Endothelial cell of umbilical vein (primary cell): ENCODE measurements at regions not wholly inside any gene's neighbourhood (a gene's known extent, or its start where the extent isn't known, plus 50 kb on each side); places are given as distances from the start of the nearest gene placed in this dataset.

Source experiments
- BruUV-seq: library from RNA; stranded (reverse); fragments of 400-500 nt; replicated peaks from 2 replicates; lab custom pipeline; 2021; lab: Mats Ljungman, UMichigan
- CTCF ChIA-PET: fragments of 300-600, 350-600 bp; sonication (Branson Sonifier 250); formaldehyde crosslinking; loops from one replicate; lab custom pipeline; 2021; ENCODE audit warnings: antibody characterized with exemption, inconsistent platforms; lab: Charles Lee
- POLR2A ChIA-PET: fragments of 300-600, 350-600 bp; sonication (Branson Sonifier 250); formaldehyde crosslinking; loops from one replicate; lab custom pipeline; 2021; ENCODE audit warnings: antibody characterized with exemption, inconsistent platforms; lab: Charles Lee
- DNase-seq: peaks from one replicate; pipeline ENCODE4 v3.0.0-alpha.2; 2011; ENCODE audit warnings: low read depth, low spot score
- FAIRE-seq: peaks from 2 replicates; lab custom pipeline; 2011; peaks lifted over from hg19 to GRCh38; lab: Jason Lieb, UNC
- H2AFZ ChIP-seq: 2 replicates; pipeline ENCODE4 v1.6.0; 2012; ENCODE audit warnings: low read depth, low read length, control low read depth, inconsistent platforms
- H3K27ac ChIP-seq: 2 replicates; pipeline ENCODE4 v1.5.1; 2011; ENCODE audit warnings: low read depth, mild to moderate bottlenecking, control low read depth, low read length, moderate library complexity; ENCODE audit not compliant: insufficient read depth
- H3K27me3 ChIP-seq, 2 experiments: 2 replicates each; pipeline versions ENCODE4 v1.6.0 to v1.6.1; 2011; ENCODE audit warnings: low read length in 2 of 2, mixed read lengths in 1 of 2; ENCODE audit not compliant: control insufficient read depth in 2 of 2, insufficient read depth in 2 of 2
- H3K36me3 ChIP-seq, 2 experiments: 2 replicates in 1 of 2; 3 replicates in 1 of 2; pipeline ENCODE4 v1.5.1; 2011; ENCODE audit warnings: low read length in 2 of 2, mild to moderate bottlenecking in 1 of 2, moderate library complexity in 1 of 2; ENCODE audit not compliant: control insufficient read depth in 2 of 2, insufficient read depth in 2 of 2; ENCODE audit errors: extremely low read depth in 1 of 2
- H3K4me1 ChIP-seq: 3 replicates; pipeline ENCODE4 v1.5.1; 2011; ENCODE audit warnings: mild to moderate bottlenecking, low read length; ENCODE audit not compliant: control insufficient read depth, insufficient read depth; ENCODE audit errors: extremely low read depth
- H3K4me2 ChIP-seq: 2 replicates; pipeline ENCODE4 v1.6.1; 2011; ENCODE audit warnings: low read length, control low read depth, mixed read lengths; ENCODE audit not compliant: insufficient read depth
- H3K4me3 ChIP-seq, 3 experiments: fragments of 200-600 bp in 1 of 3; sonication (generic), shearing (Covaris generic) in 1 of 3; replicated peaks in 1 of 3; 2 replicates each; pipeline ENCODE4 v1.5.1; 2011 to 2016; ENCODE audit warnings: control low read depth in 3 of 3, low read length in 3 of 3, mild to moderate bottlenecking in 2 of 3, inconsistent platforms in 1 of 3, low read depth in 1 of 3, moderate library complexity in 1 of 3; ENCODE audit not compliant: insufficient read depth in 1 of 3
- H3K79me2 ChIP-seq: 2 replicates; pipeline ENCODE4 v1.6.0; 2012; ENCODE audit warnings: low read length, inconsistent platforms; ENCODE audit not compliant: control insufficient read depth, insufficient read depth
- H3K9ac ChIP-seq: replicated peaks from 2 replicates; pipeline ENCODE3; 2011; ENCODE audit warnings: low read length, control low read depth; ENCODE audit not compliant: insufficient read depth; ENCODE audit errors: extremely low read depth
- H3K9me1 ChIP-seq: replicated peaks from 3 replicates; pipeline ENCODE4 v1.6.0; 2011; ENCODE audit warnings: mild to moderate bottlenecking, low read length; ENCODE audit not compliant: control insufficient read depth, insufficient read depth; ENCODE audit errors: extremely low read depth
- H3K9me3 ChIP-seq: replicated peaks from 2 replicates; pipeline ENCODE4 v1.5.1; 2012; ENCODE audit warnings: low read length, inconsistent platforms; ENCODE audit not compliant: control insufficient read depth, insufficient read depth
- H4K20me1 ChIP-seq: replicated peaks from 2 replicates; pipeline ENCODE3; 2011; ENCODE audit warnings: mild to moderate bottlenecking, low read length; ENCODE audit not compliant: control insufficient read depth, insufficient read depth; ENCODE audit errors: extremely low read depth
- CTCF ChIP-seq, 2 donors: IDR thresholded peaks; 1 replicate in 1 of 2; 2 replicates in 1 of 2; pipeline ENCODE4 v1.5.1; 2011; ENCODE audit warnings: low read length in 2 of 2, mild to moderate bottlenecking in 2 of 2, moderate library complexity in 2 of 2, control low read depth in 1 of 2, inconsistent platforms in 1 of 2, low read depth in 1 of 2; ENCODE audit not compliant: insufficient read depth in 1 of 2; ENCODE audit errors: extremely low read depth in 1 of 2
- EZH2 ChIP-seq: IDR thresholded peaks from 2 replicates; pipeline ENCODE4 v1.6.1; 2012; ENCODE audit warnings: borderline replicate concordance, low read depth, mild to moderate bottlenecking, moderate library complexity, low read length, inconsistent platforms; ENCODE audit not compliant: severe bottlenecking
- FOS ChIP-seq: IDR thresholded peaks from 2 replicates; pipeline ENCODE4 v1.6.1; 2011; ENCODE audit warnings: mild to moderate bottlenecking, low read length, moderate library complexity, borderline replicate concordance; ENCODE audit not compliant: insufficient read depth
- GATA2 ChIP-seq: IDR thresholded peaks from 2 replicates; pipeline ENCODE4 v1.7.0; 2011; ENCODE audit warnings: low read depth, mild to moderate bottlenecking, moderate library complexity, mixed read lengths, low read length; ENCODE audit not compliant: insufficient read length, insufficient read depth
- JUN ChIP-seq: IDR thresholded peaks from 2 replicates; pipeline ENCODE4 v1.6.1; 2011; ENCODE audit warnings: borderline replicate concordance, low read depth; ENCODE audit not compliant: insufficient read length, insufficient read depth
- MYC ChIP-seq: IDR thresholded peaks from one replicate; pipeline ENCODE4 v1.6.1; 2011; ENCODE audit warnings: mild to moderate bottlenecking, low read depth, low read length
- POLR2A ChIP-seq: IDR thresholded peaks from 2 replicates; pipeline ENCODE4 v1.6.1; 2012; ENCODE audit warnings: low read depth, mild to moderate bottlenecking, control low read depth, low read length
- POLR2AphosphoS5 ChIP-seq: IDR thresholded peaks from 2 replicates; pipeline ENCODE4 v1.6.1; 2012; ENCODE audit warnings: low read depth, mild to moderate bottlenecking, control low read depth, low read length, moderate library complexity; ENCODE audit not compliant: insufficient read depth
- dilution Hi-C: fragments of 300-500 bp; cut with MboI; formaldehyde crosslinking; loops from one replicate; pipeline ENCODE4 v1.15.0; 2019; ENCODE audit warnings: low sequenced_read_pairs; ENCODE audit not compliant: extremely low pct_ligation_motif_present
- intact Hi-C: fragments of 100-400 bp; cut with micrococcal nuclease; formaldehyde crosslinking; loops from one replicate; pipeline ENCODE4 v1.10.0; 2022
- TF ChIP-seq, protein P1 (sequence below): IDR thresholded peaks from 2 replicates; pipeline ENCODE4 v1.6.1; 2011; ENCODE audit not compliant: insufficient read depth, insufficient read length

- ChIA-PET POLR2A (interaction anchor here (0.7 kb wide), 1 partner anchor 960 kb away, joined by 5 read pairs; no protein-coding TSS in a partner anchor), CTCF (no interaction called here)
- Histone ChIP-seq H3K27ac (no peak overlapping the region), H3K27me3 (peaks cover 1 to 3% of the 10 kb centered on the region in 2 experiments), H3K9me3 (no peaks in the 10 kb centered on the region), H3K9me1 (no peaks in the 10 kb centered on the region), H3K9ac (no peak overlapping the region), H3K36me3 (no peaks in the 10 kb centered on the region), H4K20me1 (no peaks in the 10 kb centered on the region), H3K4me3 (no peak overlapping the region), H3K79me2 (no peaks in the 10 kb centered on the region), H3K4me1 (no peaks in the 10 kb centered on the region), H3K4me2 (no peak overlapping the region), H2AFZ (no peak overlapping the region)
- TF ChIP-seq POLR2A (no peak), MYC (no peak), FOS (no peak), EZH2 (no peak), GATA2 (no peak), POLR2AphosphoS5 (no peak), JUN (no peak), CTCF (IDR thresholded peaks at IDR 0.05; ENCODE audit: extremely low read depth in 1 of 2, insufficient read depth in 1 of 2, low read depth in 1 of 2, low read length in 2 of 2) (no peak)
- TF ChIP-seq, protein P1, sequence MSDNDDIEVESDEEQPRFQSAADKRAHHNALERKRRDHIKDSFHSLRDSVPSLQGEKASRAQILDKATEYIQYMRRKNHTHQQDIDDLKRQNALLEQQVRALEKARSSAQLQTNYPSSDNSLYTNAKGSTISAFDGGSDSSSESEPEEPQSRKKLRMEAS, result no peak
- no peak for DNase-seq
- no TSS peak for BruUV-seq
- intact Hi-C loops, result no loop called here
- FAIRE-seq, result no peak
- dilution Hi-C loops, result no loop called here
Measured at GRCh38 chr3:157660847-157661246, 157.6 kb upstream of the VEPH1 start.
